GM19035 (cell line): ENCODE measurements at regions not wholly inside any gene's neighbourhood (a gene's known extent, or its start where the extent isn't known, plus 50 kb on each side); places are given as distances from the start of the nearest gene placed in this dataset.
A peak's percentile ranks its signal among the peaks of the same experiment; 100 is the strongest.
"Not testable (repeated sequence)": the region's sequence is repeated elsewhere in the genome, so short reads cannot be mapped to it uniquely, and the experiment has no call there.

Experiments used
- ATAC-seq: cut with Tn5 transposase; IDR thresholded peaks from one replicate; pipeline ENCODE4 v1.9.1; 2021; ENCODE audit not compliant: unreplicated experiment

DNA sequence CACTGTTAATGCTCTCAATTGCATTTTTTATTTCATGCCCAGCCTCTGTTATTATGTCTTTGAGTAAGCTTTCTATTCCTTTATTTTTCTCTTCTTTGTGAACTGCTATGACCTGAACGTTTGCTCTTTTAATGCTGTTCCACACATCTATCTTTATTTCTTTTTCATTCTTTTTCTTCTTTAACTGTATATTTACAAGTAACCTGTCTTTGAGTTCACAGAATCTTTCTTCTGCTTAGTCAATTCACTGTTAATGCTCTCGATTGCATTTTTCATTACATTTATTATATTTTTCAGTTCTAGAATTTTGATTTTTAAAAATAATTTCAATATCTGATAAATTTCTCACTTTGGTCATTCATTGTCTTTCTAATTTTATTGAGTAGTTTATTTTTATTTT is 316.3 kb upstream of the MEF2C start:
- no peak for ATAC-seq

DNA sequence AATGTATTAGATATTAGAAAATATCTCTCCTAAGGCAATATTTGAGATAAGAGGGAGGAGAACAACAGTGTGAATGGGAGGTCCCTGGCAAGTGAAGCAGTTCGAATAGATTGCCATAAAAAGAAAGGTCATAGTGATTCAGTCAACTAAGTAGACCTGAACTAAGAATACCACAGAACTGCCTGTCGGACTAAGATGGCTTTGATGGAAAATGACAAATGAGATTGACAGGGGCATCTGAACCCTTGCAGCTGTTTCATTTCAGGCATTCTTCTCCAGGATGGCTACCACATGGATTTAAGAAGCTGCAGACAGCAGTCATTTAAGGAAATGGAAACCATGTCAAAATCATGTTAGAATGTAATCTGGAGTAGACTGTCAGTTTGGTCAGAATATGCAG is 308.4 kb upstream of the MEF2C start:
- no peak for ATAC-seq

DNA sequence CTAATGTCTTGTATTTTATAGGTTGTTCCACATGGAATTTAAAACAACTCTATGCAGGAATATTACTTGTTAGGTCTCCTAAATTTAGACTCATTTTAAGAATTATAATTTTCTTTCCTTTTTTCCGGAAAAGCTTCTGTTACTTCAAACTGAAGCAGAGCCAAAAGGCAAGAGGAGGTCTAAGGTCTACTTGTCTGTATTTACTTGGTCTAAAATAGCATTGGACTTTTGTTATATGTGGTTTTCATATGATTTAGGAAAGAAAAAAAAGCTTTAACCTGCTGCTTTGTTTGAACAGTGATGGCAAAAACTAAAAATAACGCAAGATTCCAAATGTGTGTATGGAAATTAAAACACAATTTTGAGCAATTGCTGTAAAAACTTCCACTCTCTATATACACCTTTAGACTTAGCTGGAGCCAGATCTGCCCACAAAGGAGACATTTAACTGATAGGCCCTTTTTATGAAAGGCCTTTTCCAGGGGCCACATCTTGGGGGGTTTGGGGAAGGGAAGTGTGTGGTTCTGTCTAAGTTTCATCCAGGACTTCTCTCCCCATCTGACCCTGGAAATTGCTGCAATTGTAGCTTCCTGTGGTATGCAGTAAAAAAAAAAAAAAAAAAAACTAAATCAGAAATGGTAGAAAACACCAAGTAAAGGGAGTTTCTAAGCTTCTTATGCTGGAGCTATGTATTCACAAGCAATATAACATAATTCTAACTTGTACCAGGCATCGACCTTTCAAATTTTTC is 307.7 kb upstream of the MEF2C start:
- ATAC-seq, result no peak

DNA sequence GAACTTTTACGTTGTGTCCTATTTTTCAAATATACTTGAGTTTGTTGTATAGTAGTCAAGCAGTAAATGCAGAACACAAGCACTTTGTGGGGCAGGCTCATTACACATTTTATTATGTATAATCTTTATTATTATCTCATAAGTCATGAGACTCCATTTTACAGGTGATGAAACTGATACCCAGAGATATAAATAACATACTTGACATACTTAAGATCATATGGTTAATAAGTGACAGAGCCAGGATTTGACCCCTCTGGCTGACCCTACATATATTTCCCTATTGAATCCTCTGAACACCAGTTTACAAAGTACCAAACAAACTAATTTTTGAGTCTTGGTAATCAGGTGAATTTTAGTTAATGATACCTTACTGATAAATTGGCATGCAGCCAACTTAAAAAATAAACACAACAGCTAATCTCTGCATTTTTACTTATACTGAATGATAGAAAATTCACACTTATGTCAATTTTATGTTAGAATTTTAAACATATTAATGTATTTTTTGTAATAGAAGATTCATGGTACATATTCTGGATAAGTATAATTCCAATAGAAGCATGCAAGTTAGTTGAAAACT is 305.0 kb upstream of the MEF2C start:
- no peak for ATAC-seq

DNA sequence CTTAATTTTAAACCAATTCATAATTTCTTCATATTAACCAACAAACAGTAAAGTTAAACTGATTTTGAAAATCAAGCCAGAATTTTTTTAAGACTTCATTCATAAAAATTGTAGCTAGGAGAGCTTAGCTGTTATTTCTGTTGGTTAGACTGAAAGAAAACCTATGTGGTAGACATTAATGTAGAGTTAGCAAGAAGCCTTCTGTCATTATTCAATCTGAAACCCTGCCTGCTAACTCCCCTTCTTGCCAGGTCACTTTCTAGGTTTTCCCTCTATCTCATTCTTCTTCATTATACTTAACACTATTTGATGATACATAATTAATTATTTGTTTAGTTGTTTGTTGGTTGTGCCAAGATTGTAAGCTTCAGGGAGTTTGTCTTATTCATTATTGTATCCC is 304.3 kb upstream of the MEF2C start:
- no peak for ATAC-seq

DNA sequence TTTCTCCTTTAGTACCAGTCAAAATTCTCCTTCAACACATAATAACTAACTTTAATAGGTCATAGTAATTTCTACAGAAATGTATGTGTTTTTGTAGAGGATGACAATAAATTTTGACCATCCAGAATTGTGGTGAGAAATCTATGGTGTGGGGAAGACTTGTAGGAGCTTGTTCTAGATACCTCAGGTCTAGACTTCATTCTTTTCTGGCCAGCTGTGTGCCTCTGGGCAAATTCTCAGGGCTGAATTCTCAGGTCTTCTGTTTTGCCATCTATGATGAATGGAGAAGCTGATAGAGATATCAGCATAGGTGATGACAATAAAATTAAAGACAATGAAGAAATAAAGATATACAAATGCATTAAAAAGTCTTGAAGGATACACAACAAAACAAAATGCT is 298.6 kb upstream of the MEF2C start:
- no peak for ATAC-seq

DNA sequence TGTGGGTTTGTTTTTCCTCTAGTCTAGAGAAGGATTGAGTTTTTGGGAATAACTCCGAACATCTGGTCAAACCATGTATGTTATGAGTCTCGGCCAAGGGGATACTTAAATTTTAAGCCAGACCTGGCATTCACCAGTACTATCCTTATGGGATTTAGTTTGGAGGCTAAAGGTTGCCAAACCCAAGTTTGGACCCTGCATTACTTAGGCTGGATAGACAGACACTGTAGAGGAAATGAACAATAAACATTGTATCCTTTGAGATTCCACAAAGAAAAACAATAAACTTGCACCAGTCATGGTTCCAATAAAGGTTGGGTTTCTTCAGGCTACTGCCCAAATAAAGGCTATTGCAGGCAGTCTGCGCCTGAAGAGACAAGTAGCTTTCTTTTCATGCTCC is 296.7 kb upstream of the MEF2C start:
- no peak for ATAC-seq

DNA sequence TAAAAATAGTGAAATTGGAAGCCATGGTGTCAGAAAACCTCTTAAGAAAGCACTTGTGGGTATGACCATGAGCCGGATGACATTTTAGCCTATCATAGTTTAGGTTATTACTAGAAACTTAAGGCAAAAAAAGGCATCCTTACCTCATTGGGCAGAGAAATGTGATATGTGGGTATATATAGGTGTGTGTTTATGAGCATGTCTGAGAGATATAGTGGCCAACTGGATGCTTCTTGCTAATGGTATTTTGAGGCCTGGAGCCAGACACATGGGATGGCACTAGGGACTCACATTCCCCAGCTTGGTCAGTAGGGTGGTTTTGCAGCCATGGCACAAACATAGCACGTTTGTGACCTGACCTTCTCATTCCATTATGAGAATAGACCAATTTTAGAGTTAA is 295.6 kb upstream of the MEF2C start:
- ATAC-seq, result no peak

DNA sequence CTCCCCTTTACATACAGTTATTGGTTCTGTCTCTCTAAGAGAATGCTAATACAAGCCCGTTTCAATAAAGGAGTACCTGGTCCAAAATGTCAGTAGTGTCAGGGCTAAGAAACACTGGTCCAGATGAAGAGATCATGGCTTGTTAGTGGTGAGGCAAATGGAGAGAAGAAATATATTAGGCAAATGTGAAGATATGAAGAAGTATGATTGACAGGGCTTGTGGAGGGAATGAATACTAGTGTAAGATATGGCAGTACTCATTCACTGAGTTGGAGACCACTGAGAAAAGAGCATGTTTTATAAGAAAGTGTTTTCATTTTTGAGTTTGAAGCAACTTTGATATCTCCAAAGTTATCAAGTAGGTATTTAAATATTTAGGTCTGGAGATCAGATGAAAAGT is 290.5 kb upstream of the MEF2C start:
- no peak for ATAC-seq

DNA sequence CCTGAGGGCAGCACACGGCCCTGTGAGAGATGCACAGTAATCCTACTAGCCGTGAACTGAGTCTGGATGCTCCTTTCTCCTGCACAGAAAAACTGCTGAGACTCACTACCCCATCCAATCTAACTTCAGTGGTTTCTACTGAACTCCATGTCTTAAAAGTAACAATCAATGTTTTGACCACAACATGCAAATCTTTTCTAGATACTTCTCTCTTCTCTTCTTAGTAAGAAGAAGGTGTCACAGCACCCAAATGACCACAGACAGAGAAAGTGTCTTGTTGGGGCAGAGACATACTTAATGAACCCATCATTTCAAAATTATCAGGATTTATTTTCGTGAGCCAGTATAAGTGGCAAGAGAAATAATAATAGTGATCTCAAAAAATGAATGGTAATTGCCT is 285.8 kb upstream of the MEF2C start:
- ATAC-seq, result peak; percentile 71

DNA sequence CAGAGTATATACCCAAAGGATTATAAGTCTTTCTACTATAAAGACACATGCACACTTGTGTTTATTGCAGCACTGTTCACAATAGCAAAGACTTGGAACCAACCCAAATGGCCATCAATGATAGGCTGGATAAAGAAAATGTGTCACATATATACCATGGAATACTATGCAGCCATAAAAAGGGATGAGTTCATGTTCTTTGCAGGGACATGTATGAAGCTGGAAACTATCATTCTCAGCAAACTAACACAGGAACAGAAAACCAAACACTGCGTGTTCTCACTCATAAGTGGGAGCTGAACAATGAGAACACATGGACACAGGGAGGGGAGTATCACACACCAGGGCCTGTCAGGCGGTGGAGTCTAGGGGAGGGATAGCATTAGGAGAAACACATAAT is 281.7 kb upstream of the MEF2C start:
- ATAC-seq, result not testable (repeated sequence)

DNA sequence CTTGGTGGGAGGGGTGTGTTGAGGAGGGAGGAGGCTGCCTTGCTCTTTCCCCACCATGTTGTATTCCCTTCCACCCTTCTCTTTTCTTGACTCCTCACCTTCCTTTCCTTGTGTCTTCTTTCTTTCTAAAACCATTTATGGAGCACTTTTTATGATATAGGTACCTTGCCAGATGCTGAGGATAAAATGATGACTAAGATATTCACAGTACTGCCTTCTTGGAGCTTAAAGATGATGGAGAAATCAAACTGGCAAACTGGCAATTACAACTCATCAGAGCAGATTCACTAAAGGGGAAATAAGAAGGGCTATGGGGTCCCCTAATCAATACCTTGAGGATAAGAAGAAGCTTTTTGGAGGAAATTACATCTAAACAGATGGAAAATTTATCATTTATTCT is 273.2 kb upstream of the MEF2C start:
- ATAC-seq, result no peak

DNA sequence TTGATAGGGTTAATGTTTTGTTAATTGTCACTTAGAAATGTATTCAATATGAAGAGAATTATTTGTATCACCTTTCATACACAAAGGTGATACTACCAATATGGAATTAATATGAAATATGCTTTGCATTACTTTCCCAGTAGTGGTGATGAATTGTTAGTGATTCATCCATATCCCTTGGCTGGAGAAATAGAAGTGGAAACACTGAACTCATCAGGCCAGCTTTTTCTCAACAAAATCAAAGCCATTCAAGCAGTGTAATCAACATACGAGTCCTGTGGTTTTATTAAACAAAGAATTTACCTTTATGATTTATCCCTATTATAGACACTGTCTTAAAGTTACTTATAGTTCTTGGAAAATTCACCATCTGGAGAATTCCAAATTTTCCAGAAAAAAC is 264.0 kb upstream of the MEF2C start:
- ATAC-seq, result no peak

DNA sequence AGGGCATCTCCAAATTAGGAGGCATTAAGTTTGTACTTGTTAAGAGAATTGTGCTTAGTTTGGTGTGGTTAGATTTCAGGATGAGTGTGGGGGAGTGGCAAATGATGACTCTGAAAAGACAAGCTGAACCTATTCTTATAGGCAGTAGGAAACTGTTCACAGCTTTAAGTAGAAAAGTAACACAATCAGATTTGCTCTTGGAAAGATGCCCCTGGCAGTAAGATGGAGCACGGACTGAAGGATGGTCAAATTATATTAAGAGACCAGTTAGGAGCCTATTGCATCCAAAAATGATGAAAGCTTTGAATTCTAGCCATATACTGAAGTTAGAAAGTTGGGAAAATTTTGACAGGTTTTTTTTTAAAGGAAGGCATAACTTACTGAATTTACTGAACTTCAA is 254.2 kb upstream of the MEF2C start:
- ATAC-seq, result no peak

DNA sequence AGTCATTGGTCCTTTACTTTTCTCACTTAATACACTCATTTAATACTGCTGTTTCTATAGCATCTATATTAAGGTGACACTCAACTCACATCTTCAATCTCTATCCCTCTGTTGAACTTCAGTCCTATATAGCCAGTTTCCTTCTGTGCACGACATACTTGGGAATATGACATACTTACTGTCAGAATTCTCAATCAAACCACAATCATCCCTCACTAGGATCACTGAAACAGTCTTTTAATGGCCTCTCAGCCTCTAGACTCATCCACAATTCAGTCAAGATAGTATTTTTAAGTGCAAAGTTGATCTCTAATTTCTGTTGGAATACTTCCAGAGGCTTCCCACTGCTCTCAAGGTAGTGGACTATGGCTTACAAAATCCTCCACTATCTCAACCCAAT is 251.0 kb upstream of the MEF2C start:
- ATAC-seq, result no peak

DNA sequence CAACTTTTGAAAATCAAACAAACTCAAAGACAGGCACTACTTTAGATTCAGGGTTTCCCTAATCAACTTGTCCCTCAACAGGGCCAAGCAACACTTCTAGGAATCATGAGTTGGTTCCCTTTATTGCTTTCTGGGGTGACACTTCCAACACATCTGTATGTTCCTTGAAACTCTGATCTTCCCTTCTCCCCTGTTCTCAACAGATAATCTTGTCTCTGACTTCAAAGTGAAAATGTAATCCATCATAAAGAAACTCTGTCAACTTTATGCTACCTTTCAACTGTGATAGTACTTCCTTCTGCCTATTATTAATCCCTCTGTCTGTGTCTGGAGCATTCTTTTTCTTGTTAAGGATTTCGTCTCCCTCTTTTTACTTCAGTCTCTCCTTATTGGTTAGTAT is 250.1 kb upstream of the MEF2C start:
- no peak for ATAC-seq

DNA sequence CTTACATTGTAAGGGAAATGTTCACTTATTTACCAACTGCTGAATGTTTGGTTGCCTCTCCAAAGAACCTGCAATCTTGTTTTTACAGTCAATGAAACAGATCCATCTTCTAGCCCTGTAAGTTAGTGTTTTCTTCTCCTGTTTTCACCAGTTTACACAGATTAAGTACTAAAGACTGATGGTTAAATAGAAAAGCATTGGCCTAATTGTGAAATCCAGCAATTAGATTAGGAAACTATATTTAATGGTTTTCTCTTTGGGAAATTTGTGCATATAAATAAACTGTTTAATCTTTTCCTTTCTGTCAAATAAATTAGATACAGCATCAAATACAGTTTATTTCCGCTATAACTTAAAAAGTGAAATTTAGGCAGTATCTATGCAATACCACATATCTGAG is 247.9 kb upstream of the MEF2C start:
- ATAC-seq, result no peak

DNA sequence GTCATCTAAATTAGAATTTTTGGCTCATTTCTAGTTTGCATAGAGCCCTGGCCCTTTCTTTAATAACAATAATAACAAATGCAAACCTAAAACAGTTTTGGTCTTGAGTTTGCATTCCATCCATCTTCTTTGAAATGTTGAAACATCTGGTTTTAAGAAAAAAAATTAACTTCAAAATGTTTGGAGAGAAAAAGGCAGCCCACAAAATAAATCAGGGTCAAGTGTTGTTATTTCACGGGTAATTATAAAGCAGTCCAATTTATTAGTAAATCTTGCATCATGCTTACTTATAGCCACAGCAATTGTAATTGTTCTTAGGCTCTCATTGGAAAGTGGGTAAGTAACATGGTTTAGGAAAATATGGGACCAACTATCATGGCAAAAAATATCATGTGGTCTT is 247.0 kb upstream of the MEF2C start:
- no peak for ATAC-seq

DNA sequence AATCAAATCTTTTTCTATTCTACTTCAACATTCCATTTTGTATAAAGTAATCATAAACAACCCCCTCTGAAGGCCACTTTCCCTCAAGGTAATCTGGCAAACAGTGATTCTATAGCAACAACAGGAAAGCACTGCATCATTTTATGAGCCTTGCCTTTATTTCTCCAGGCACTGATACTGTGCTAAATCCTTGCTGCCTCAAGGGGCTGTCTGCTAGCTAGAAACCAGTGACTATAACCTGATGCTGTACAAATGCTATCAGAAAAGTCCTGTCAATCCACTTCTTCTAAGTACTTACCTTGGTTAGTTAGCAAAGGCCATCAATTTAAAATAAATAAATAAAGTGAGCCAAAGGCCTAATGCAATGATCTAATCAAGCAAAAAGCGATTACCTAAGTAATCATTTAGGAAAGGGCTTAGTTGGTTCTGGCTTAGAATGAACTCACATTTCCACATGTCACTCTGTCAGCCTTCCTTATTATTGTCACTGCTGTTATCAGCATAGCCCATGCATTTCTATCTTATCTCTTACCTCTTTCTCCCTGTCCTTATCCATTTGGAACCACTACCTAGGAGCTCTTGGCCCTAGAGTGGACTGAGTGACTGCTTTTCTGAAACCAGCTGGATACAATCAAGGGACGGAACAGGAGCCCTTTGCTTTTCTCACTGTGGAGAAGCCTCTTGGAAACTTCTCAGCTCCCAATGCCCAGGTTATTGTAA is 246.1 kb upstream of the MEF2C start:
- ATAC-seq, result no peak

DNA sequence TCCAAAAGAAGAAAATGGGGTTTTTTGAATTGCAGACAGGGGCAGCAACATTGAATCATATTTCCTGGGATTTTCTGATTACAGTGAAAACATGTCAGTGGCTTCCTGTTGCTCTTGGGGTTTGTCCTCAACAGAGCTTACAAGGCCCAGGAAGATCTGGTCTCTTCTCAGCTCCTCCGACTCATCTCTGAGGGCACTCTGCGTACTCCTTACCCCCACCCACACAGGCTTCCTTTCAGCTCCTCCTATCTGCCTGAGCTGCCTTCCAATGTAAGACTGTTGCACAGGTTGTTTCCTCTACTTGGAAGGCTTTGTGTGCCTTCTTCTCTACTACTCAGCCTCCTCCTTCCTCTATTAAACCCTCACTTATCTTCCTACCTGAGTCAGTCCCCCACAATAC is 245.1 kb upstream of the MEF2C start:
- no peak for ATAC-seq

DNA sequence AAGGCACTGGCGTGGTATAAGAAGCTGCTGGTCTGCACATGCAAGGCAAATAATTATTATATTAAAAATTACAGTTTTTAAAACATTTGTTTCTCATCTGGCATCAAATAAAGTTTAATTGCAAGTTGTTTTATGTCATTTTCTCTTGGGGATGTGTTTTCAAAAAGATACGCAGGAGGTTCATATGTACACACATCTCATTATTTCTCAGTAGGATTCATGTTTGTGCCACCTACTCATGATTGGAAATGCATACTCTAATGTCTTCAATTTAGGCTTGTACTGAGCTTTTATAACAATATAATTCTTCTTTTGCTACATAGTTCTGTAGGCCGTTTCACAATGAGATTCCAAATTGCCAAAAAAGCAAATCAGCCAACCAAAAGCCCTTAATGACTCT is 244.2 kb upstream of the MEF2C start:
- no peak for ATAC-seq

DNA sequence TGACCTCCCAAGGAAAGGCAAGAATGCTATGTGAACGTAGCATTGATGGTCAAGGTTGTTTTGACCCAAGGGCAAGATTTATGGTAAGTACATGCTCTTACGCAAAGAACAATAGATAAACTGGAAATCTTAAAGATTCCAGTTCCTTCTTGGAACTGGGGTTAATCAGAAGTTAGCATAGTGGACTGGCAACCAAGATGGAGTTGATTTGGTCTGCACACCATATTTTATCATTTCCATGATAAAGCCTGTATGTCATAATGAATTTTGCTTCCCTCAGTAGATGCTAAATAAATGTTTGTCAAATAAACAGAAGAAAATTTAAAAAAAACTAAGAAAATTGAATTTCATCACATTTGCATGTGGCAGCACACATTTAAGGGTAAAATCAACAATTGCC is 242.4 kb upstream of the MEF2C start:
- no peak for ATAC-seq

DNA sequence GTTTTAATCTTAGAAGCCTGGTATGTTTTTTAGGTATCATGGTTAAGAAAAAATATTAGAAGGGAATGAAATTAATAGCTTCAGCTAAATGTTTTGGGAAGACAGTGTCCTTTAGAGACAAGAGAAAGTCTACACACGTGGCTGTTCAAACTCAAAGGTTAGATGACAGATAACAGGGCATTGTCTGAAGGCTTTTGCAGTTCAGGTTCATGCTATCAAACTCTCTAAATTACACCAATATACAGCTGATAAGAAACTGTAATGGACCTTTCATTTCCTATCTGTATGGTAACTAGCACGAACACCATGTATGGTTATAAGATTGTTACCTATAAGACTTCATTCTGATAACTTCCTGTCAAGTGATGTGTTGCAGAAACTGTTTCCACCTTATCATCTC is 240.6 kb upstream of the MEF2C start:
- no peak for ATAC-seq
